Kidney glomerular epithelial cell (primary cell): ENCODE measurements at regions not wholly inside any gene's neighbourhood (a gene's known extent, or its start where the extent isn't known, plus 50 kb on each side); places are given as distances from the start of the nearest gene placed in this dataset.
"Not testable (repeated sequence)": the region's sequence is repeated elsewhere in the genome, so short reads cannot be mapped to it uniquely, and the experiment has no call there.

Experiments used
- DNase-seq: peaks from one replicate; lab custom pipeline; 2025; lab: John Stamatoyannopoulos, UW

- DNase-seq = no peak
Measured at GRCh38 chr14:89743828-89744227, 210.7 kb downstream of the EFCAB11 start.

- DNase-seq = no peak
Measured at GRCh38 chr14:89740241-89740640, 214.3 kb downstream of the EFCAB11 start.

- DNase-seq = no peak
Measured at GRCh38 chr14:89736881-89737280, 217.6 kb downstream of the EFCAB11 start.

- no peak for DNase-seq
Measured at GRCh38 chr14:89731396-89731933, 223.1 kb downstream of the EFCAB11 start.

- DNase-seq = no peak
Measured at GRCh38 chr14:89730687-89731086, 223.8 kb downstream of the EFCAB11 start.

- DNase-seq = no peak
Measured at GRCh38 chr14:89728964-89729363, 225.6 kb downstream of the EFCAB11 start.

GRCh38 chr14:89726226-89726625 lies 228.3 kb downstream of the EFCAB11 start:
- not testable (repeated sequence) for DNase-seq

GRCh38 chr14:89724628-89724960 lies 229.9 kb downstream of the EFCAB11 start:
- DNase-seq = no peak

- DNase-seq = no peak
Measured at GRCh38 chr14:89723930-89724627, 230.5 kb downstream of the EFCAB11 start.

- DNase-seq = no peak
Measured at GRCh38 chr14:89721956-89722355, 232.6 kb downstream of the EFCAB11 start.

- DNase-seq = no peak
Measured at GRCh38 chr14:89720741-89721729, 233.5 kb downstream of the EFCAB11 start.

- DNase-seq = no peak
Measured at GRCh38 chr14:89720076-89720687, 234.3 kb downstream of the EFCAB11 start.

- DNase-seq = no peak
Measured at GRCh38 chr14:89719366-89720075, 235.0 kb downstream of the EFCAB11 start.

GRCh38 chr14:89708982-89709625 lies 245.4 kb downstream of the EFCAB11 start:
- no peak for DNase-seq

GRCh38 chr14:89707086-89707485 lies 247.4 kb downstream of the EFCAB11 start:
- DNase-seq = no peak

GRCh38 chr14:89702876-89703200 lies 251.7 kb downstream of the EFCAB11 start:
- DNase-seq = no peak

GRCh38 chr14:89702073-89702875 lies 252.3 kb downstream of the EFCAB11 start:
- no peak for DNase-seq

- peak; percentile 30 for DNase-seq
Measured at GRCh38 chr14:89701211-89702043, 253.1 kb downstream of the EFCAB11 start.

GRCh38 chr14:89700801-89701200 lies 253.7 kb downstream of the EFCAB11 start:
- no peak for DNase-seq

- DNase-seq = no peak
Measured at GRCh38 chr14:89699071-89699470, 255.5 kb downstream of the EFCAB11 start.
